MM.1S (cell line): ENCODE measurements at regions not wholly inside any gene's neighbourhood (a gene's known extent, or its start where the extent isn't known, plus 50 kb on each side); places are given as distances from the start of the nearest gene placed in this dataset.

Source experiments
- DNase-seq: peaks from one replicate; pipeline ENCODE4 v3.0.0-alpha.2; 2015
- H2AFZ ChIP-seq: fragments of 300-600 bp; sonication (generic); 2 replicates; pipeline ENCODE4 v1.6.0; 2016; ENCODE audit warnings: antibody characterized with exemption, low read length
- H3F3A ChIP-seq: fragments of 300-600 bp; sonication (generic); 2 replicates; pipeline ENCODE4 v1.6.1; 2016; ENCODE audit warnings: mild to moderate bottlenecking, antibody characterized with exemption, low read length, moderate library complexity, mixed read lengths; ENCODE audit not compliant: insufficient read depth
- H3K27ac ChIP-seq: fragments of 300-600 bp; sonication (generic); 2 replicates; pipeline ENCODE4 v1.5.1; 2016; ENCODE audit warnings: mild to moderate bottlenecking, low read length
- H3K27me3 ChIP-seq: fragments of 300-600 bp; sonication (generic); replicated peaks from 2 replicates; pipeline ENCODE4 v1.6.0; 2016; ENCODE audit warnings: low read length; ENCODE audit not compliant: insufficient read depth
- H3K36me3 ChIP-seq: fragments of 300-600 bp; sonication (generic); replicated peaks from 2 replicates; pipeline ENCODE4 v1.6.1; 2016; ENCODE audit warnings: mild to moderate bottlenecking, low read length, mixed read lengths; ENCODE audit not compliant: insufficient read depth
- H3K4me1 ChIP-seq: fragments of 300-600 bp; sonication (generic); 2 replicates; pipeline ENCODE4 v1.6.1; 2016; ENCODE audit warnings: low read length, mixed read lengths
- H3K4me2 ChIP-seq: fragments of 300-600 bp; sonication (generic); 2 replicates; pipeline ENCODE4 v1.6.0; 2016; ENCODE audit warnings: low read depth, low read length
- H3K4me3 ChIP-seq: fragments of 300-600 bp; sonication (generic); 2 replicates; pipeline ENCODE4 v1.5.1; 2016; ENCODE audit warnings: low read length, mixed read lengths
- H3K79me2 ChIP-seq: fragments of 300-600 bp; sonication (generic); 2 replicates; pipeline ENCODE4 v1.6.1; 2016; ENCODE audit warnings: mixed run types, low read length, mixed read lengths
- H3K9ac ChIP-seq: fragments of 300-600 bp; sonication (generic); 2 replicates; pipeline ENCODE4 v1.6.1; 2016; ENCODE audit warnings: low read length, mixed read lengths
- H3K9me2 ChIP-seq: fragments of 300-600 bp; sonication (generic); replicated peaks from 2 replicates; pipeline ENCODE4 v1.6.1; 2016; ENCODE audit warnings: mild to moderate bottlenecking, low read length, mixed read lengths; ENCODE audit not compliant: insufficient read depth
- H3K9me3 ChIP-seq: fragments of 300-600 bp; sonication (generic); replicated peaks from 2 replicates; pipeline ENCODE4 v1.6.1; 2016; ENCODE audit warnings: mild to moderate bottlenecking, low read length, mixed read lengths; ENCODE audit not compliant: insufficient read depth
- H4K20me1 ChIP-seq: fragments of 300-600 bp; sonication (generic); 2 replicates; pipeline ENCODE4 v1.6.1; 2016; ENCODE audit warnings: mild to moderate bottlenecking, low read length, moderate library complexity, mixed read lengths; ENCODE audit not compliant: insufficient read depth
- EZH2 ChIP-seq: fragments of 300-600 bp; sonication (generic); optimal IDR thresholded peaks from 2 replicates; pipeline ENCODE3; 2017; ENCODE audit warnings: low read depth, mild to moderate bottlenecking, antibody characterized with exemption, low read length, mixed read lengths
- EZH2phosphoT487 ChIP-seq: fragments of 300-600 bp; sonication (generic); IDR thresholded peaks from 2 replicates; pipeline ENCODE4 v1.6.1; 2018; ENCODE audit warnings: antibody characterized with exemption, low read length
- TF ChIP-seq, protein P1 (sequence below): fragments of 300-600 bp; sonication (generic); IDR thresholded peaks from 2 replicates; pipeline ENCODE4 v1.5.1; 2016; ENCODE audit warnings: antibody characterized with exemption, low read length, mixed read lengths

GRCh38 chr10:53013201-53013810, 240.7 kb upstream of the MBL2 start:
- peak overlapping the region; percentile 46; the same call in 1 of the 2 replicates for H3K4me2 ChIP-seq
- no peaks in the 10 kb centered on the region for H3K36me3 ChIP-seq
- H3K9me2 ChIP-seq, result no peaks in the 10 kb centered on the region
- H3K4me1 ChIP-seq, result peaks cover 16% of the 10 kb centered on the region
- H2AFZ ChIP-seq, result no peak overlapping the region
- H3F3A ChIP-seq, result peaks cover 10% of the 10 kb centered on the region
- H3K27me3 ChIP-seq, result no peaks in the 10 kb centered on the region
- no peaks in the 10 kb centered on the region for H3K9me3 ChIP-seq
- no peak overlapping the region for H3K9ac ChIP-seq
- H3K27ac ChIP-seq, result no peak overlapping the region
- H3K4me3 ChIP-seq, result no peak overlapping the region
- peak; percentile 39 for DNase-seq
- TF ChIP-seq EZH2phosphoT487, result no peak
- TF ChIP-seq EZH2, result no peak
- TF ChIP-seq, protein P1, sequence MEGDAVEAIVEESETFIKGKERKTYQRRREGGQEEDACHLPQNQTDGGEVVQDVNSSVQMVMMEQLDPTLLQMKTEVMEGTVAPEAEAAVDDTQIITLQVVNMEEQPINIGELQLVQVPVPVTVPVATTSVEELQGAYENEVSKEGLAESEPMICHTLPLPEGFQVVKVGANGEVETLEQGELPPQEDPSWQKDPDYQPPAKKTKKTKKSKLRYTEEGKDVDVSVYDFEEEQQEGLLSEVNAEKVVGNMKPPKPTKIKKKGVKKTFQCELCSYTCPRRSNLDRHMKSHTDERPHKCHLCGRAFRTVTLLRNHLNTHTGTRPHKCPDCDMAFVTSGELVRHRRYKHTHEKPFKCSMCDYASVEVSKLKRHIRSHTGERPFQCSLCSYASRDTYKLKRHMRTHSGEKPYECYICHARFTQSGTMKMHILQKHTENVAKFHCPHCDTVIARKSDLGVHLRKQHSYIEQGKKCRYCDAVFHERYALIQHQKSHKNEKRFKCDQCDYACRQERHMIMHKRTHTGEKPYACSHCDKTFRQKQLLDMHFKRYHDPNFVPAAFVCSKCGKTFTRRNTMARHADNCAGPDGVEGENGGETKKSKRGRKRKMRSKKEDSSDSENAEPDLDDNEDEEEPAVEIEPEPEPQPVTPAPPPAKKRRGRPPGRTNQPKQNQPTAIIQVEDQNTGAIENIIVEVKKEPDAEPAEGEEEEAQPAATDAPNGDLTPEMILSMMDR, result no peak
- H3K79me2 ChIP-seq, result no peaks in the 10 kb centered on the region
- H4K20me1 ChIP-seq, result no peaks in the 10 kb centered on the region

- Histone ChIP-seq H3F3A (peaks cover 10% of the 10 kb centered on the region), H2AFZ (no peak overlapping the region), H3K9ac (no peak overlapping the region), H3K4me1 (peaks cover 21% of the 10 kb centered on the region), H3K9me2 (no peaks in the 10 kb centered on the region), H3K36me3 (no peaks in the 10 kb centered on the region), H4K20me1 (no peaks in the 10 kb centered on the region), H3K9me3 (no peaks in the 10 kb centered on the region), H3K79me2 (no peaks in the 10 kb centered on the region), H3K27ac (no peak overlapping the region), H3K4me2 (no peak overlapping the region), H3K4me3 (no peak overlapping the region), H3K27me3 (no peaks in the 10 kb centered on the region)
- TF ChIP-seq EZH2phosphoT487 (no peak), EZH2 (no peak)
- TF ChIP-seq, protein P1, result no peak
- no peak for DNase-seq
Measured at GRCh38 chr10:53009961-53010907, 237.7 kb upstream of the MBL2 start.

GRCh38 chr10:53007527-53007842, 234.9 kb upstream of the MBL2 start:
- Histone ChIP-seq H3K9ac (no peak overlapping the region), H3K4me2 (no peak overlapping the region), H3K27me3 (no peaks in the 10 kb centered on the region), H4K20me1 (no peaks in the 10 kb centered on the region), H3K9me2 (no peaks in the 10 kb centered on the region), H3F3A (no peaks in the 10 kb centered on the region), H3K9me3 (no peaks in the 10 kb centered on the region), H3K4me3 (no peak overlapping the region), H3K36me3 (no peaks in the 10 kb centered on the region), H3K79me2 (no peaks in the 10 kb centered on the region), H3K4me1 (peaks cover 11% of the 10 kb centered on the region; the same call in 1 of the 2 replicates), H3K27ac (no peak overlapping the region), H2AFZ (no peak overlapping the region)
- DNase-seq, result no peak
- TF ChIP-seq, protein P1, result no peak
- TF ChIP-seq EZH2 (no peak), EZH2phosphoT487 (no peak)
